Embryonic facial prominence (tissue), 1 donor: ENCODE measurements at regions not wholly inside any gene's neighbourhood (a gene's known extent, or its start where the extent isn't known, plus 50 kb on each side); places are given as distances from the start of the nearest gene placed in this dataset.
"Not testable (repeated sequence)": the region's sequence is repeated elsewhere in the genome, so short reads cannot be mapped to it uniquely, and the experiment has no call there.

ENCODE experiments used
- DNase-seq: peaks from one replicate; pipeline ENCODE4 v3.0.0-alpha.2; 2016; ENCODE audit errors: extremely low spot score

DNA sequence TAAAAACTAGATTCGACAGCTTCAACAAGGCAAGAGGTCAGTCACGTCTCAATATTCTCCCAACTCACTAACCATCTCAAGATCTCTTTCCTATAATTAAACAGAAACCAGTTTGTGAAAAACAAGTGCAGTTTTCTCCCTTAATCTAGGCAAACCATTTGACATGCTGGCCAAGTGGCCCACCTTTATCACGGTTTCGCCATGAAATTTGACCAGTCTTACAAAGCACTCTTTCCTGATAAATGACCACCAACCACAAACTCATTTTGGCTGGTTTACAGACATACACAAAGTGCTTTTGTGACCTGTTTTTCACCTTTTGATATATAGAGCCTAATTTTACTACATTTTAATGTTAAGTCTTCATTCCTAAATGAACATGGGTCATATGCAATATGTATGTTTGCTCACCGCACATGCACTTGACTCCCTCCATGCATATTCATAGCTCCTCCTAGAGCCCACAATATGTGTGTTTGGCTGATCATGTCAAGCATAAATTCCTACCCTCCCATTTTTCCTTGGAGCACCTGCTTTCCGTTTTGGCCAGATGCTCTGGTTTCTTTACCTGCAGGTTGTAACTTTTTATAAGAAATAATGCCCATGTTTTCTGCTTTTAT is 385.1 kb downstream of the RAD51AP2 start:
- no peak for DNase-seq

DNA sequence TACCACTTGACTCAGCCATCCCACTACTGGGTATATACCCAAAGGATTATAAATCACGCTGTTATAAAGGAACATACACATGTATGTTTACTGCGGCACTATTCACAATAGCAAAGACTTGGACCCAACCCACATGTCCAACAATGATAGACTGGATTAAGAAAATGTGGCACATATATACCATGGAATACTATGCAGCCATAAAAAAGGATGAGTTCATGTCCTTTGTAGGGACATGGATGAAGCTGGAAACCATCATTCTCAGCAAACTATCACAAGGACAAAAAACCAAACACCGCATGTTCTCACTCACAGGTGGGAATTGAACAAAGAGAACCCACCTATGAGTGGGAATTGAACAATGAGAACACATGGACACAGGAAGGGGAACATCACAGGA is 387.6 kb downstream of the RAD51AP2 start:
- DNase-seq: not testable (repeated sequence)

DNA sequence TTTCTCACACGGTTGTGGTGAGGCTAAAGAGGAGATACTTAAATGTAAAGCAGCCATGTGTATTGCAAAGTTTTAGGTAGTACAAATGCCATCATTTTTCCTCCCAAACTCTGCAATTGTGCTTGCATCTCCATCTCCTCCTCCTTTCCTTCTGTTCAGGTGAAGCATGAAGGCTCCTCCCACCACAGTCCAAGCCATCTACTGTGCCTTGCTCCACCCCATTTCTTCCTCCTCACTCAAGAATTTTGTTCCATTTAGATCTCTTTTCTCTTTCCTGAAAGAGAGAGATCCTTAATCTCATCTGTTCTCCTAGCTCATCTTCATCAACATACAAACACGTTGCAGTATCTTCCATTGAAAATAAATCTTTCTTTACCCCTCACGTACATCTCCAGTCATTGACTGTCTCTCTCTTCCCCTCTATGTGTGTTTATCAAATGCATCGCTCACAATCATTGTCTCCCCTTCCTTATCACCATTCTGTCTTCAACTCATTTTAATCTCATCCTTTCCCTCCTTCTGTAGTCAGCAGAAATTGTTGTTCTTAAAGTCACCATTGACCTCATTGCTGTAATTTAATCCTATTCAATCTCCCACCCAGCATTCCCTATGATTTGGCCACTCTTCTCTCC is 392.1 kb downstream of the RAD51AP2 start:
- no peak for DNase-seq

DNA sequence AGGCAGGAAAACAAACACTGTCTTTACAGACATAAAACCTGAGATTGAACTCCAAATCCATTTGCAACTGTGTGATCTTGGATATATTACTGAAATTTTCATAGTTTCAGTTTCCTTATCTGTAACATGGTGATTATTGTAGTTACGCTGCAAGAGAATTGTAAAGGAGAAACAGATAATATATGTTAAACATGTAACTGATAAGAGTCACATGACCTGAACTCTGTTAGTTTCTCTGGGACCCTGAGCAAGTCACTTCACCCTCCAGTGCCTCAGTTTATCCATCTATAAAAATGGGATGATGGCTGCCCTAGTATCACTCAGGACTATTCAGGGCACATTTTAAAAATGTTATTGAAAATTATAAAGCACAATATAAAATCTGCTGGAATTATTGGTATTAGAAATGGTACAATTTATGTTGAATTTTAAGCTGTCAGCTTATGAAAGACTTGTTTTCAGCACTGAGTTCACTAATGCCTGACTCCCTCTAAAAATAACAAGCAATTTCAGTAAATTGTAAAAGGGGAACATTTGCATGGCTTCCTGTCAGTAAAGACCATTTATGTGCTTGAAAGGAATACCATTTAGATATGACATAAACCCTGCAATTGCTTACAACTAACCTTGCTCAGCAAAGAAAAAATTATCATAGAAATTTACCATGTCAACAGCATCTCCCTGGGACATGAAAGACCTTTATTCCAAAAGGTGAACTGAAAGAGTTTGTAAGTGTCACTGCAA is 393.5 kb downstream of the RAD51AP2 start:
- DNase-seq: no peak

DNA sequence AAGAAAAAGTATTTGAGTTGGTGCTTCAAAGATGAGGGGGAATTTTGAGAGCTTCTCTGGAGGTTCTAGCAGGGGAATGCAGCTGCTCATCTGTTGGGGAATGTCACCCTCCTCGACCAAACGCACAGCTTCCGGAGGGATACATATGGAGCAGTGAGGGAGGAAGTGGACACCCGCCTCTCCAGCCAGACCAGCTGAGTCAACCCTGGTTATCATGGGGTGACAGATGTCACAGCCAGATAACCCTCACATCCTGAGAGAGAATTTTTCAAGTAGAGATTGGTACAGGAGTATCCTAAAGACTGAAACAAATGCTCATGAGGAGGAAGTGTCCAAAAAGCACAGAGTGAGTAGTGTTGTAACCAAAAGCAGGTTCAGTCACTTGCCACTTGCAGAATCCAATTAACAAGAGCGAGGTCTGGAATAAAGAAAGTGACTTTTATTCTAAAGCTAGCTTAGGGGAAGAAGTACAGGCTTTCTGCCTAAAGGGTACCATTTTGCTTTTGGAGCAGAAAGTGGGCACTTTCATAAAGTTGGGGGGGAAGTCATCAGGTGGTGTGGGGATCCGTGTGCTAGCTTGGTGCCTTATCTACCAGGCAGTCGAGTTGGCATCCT is 395.2 kb downstream of the RAD51AP2 start:
- no peak for DNase-seq

DNA sequence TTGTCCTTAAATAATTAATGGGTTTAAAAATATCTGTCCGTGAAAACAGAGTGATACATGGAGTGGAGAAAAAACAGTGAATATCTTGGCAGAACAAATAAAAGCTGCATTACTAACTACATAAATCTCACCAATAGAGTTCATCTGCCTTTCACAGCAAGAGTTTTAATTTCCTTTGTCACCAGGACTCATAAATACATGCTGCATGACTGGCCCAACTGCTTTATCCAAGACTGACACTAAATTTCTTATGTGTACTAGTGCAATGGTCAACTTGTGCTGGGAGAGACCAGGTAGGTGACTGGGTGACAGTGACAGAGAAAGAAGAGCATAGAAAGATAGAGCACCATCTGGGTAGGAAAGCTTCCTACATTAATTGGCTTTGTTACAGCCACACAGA is 402.8 kb downstream of the RAD51AP2 start:
- DNase-seq: no peak

DNA sequence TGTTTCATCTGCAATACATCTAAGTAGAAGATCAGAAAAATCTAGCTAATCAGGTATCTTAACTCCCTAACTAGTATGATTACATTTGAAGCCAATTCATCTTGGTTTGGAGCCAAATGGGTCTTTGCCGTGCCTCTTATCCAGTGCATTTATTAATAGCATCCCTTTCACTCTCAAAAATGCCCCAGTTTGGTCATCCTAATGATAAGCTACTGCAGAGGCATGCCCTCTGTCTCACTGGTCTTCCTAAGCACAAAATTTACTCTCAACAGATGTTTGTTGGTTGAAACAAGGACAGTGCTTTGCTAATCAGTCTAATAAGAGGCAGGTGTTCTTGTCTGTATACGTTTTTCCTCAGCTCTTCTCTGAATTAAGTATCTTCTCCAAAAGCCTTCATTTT is 403.2 kb downstream of the RAD51AP2 start:
- DNase-seq: no peak

DNA sequence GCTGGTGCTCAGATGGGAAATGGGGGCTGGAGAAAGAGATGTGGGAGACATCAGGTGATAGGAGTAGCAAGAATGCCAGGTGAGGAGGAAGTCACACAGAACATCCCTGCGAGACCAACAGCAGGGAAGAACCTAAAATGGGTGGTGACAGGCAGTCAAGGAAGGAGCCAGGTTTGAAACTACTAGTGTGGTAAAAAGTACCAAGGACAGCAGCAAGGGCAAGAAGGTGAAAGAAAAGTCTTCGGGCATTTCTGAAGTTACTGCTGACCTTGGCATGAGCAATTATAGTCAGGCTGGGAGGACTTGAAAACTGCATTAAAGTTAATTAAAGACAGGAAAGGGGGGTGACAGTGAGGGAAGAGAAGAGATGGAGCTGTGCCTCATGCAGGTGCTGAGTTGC is 410.4 kb downstream of the RAD51AP2 start:
- no peak for DNase-seq

DNA sequence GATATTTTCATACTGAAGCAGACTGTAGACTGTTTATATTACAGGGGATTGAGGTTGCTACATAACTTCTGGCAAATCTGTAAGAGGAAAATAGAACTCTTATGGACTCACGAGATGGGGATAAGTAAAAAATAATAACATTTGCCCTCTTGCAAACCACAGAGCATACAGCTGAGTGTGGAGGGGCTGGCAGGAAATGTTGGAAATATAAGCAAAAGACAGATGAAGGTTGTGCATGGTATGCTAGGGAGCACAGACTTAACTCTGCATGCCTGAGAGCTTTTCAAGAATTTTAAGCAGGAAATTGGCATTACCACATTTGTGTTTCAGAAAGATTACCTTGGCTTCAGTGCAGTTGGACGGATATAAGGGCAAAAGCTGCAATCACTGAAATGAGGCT is 411.1 kb downstream of the RAD51AP2 start:
- DNase-seq: no peak

DNA sequence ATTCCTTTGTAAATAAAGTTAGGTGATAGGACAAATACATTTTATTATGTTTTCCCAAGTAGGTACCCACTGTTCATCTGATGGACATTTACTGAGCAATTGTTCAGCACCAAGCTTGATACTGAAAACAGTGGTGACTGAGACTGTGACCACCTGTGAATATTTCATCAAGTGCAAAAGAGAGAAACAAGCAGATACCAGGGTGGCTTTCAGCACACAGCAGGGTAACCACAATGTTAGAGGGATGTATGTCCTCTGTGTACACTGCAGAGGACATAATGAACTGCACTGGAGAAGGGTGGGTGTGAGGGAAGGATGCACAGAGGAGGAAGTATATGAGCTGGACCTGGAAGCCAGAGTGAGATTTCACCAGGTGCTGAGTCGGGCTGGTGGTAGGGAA is 411.8 kb downstream of the RAD51AP2 start:
- DNase-seq: no peak

DNA sequence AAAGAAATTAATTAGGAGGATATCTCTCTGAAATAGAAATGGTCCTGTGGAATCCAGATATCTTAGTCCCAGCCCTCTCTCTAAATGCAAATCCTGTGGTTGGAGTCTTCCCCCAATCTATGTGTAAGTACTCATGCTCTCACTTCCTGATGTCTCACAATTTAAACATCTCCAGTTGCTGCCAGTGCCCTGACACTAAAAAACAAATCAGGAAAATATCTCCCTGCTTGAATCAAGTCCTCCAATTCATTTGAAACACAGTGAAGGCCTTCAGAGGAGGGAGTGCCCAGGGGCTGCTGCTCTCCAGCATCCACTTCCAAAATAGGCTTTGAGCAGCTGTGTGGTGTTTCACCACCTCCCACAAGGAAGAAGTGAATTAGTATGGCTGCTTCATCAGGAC is 413.8 kb downstream of the RAD51AP2 start:
- DNase-seq: no peak

DNA sequence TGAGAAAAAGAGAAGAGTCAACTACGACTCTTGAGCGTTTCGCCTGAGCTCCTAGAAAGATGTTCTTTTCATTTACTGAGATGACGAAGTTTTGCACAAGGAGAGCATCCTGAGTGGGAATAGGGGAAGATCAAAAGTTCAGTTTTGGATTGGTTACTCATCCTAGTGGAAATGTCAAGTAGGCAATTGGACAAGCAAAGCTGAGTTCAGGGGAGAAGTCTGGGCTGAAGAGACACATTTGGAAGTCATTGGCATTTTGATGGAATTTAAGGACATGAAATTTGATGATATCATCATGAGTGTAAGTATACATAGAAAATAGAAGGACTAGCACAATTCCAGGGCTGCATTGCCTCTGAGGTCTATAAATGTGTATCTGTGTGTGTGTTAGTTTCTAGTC is 416.6 kb downstream of the RAD51AP2 start:
- no peak for DNase-seq

DNA sequence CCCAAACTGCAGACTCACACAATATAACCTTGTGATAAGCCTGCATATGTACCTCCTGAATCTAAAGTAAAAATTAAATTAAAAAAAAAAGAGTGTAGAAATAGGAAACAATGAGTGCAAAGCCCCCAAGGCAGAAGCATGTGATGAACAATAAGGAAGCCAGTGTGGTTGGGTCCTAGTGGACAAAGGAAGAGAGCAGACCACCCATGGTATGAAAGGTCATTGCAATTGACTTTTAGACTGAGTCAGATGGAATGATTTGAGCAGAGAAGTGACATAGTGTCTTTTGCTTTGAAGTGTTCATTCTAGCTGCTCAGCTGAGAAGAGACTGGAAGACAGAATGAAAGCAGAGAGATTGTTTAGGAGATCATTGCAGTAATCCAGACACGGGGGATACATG is 417.1 kb downstream of the RAD51AP2 start:
- no peak for DNase-seq

DNA sequence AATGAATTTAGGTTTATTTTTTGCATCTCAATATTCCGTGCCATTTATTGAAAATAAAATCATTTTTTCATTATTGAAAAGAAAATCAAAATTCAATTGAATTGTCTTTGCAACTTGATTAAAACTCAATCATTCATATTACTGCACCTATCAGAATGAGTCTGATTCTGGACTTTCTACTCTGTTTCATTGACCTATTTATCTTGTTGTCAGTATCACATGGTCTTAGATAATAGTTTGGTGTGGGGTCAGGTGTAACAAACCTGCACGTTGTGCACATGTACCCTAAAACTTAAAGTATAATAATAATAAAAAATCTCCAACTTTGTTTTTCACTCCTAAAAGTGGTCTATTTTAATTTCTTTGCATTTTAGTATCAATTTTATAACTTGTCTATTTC is 422.9 kb downstream of the RAD51AP2 start:
- no peak for DNase-seq

DNA sequence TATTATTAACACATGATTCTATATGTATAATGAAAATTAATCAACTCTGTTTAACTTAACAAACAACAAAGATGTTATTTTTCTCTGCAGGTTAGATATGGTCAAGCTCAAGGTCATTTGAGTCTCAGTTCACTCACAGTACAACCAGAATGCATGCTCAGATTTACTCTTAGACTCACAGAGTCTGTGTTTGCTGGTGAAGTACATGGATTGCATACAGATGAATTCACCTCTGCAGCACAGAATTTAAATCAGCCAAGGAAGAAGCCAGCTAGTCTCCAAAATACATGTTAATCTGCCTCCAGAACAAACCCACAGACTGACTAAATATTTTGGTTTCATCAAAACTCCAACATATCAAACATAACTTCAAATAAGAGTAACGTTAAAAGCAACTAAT is 424.5 kb downstream of the RAD51AP2 start:
- DNase-seq: no peak

DNA sequence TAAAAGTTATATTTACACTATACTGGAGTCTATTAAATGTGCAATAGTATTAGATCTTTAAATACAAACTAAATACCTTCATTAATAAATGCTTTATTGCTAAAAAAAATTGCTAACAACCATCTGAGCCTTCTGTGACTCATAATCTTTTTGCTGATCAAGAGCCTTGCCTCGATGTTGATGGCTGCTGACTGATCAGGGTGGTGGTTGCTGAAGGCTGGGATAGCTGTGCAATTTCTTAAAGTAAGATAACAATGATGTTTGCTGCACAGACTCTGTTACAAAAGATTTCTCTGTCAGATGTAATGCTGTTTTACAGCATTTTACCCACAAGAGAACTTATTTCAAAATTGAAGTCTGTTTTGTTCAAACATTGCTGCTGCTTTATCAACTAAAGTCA is 421.4 kb upstream of the CYRIA start:
- DNase-seq: no peak

DNA sequence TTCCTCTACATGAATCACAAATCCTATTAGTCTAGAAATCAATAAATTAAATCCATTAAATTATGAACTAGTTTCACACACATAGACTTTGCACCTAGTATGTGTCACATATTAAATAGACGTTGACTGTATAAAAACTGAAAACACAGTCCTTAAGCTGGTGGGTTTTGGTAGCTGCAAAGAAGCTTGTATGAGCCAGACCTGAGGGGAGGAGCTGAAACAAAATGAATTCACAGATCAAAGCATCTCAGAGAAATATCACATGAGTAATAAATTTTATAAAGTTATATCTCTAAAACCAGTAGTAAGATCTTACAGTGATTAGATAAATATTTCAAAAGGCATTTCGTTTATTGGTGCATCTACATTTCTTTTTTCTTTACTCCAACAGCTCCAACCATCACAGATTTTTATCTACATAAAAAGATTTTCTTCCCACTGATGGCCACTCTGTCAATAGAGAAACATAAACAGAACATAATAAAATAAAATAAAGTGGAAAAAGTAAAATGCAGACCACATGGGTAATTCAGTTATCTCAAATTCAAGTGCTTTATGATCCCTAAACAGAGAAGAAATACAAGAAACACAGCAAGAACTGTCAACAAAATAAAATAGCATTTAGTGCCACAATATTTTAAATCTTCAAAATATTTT is 420.0 kb upstream of the CYRIA start:
- no peak for DNase-seq

DNA sequence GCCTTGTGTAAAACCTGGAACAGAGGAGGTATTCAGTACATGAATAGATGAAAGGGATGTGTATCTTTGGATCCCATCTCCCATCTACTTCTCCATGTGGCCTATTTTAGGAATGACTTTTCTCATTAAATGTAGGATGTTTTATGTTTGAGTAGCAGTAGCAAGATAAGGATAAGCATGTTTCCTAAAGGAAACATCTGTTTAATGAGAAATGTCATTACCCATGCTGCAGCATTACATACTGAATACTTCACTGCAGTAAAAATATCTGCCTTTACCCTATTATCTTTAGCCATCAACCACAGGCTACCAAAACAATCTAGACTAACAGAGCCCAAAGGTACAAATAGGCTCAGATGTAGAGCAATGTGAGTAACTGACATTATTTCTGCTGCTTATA is 419.2 kb upstream of the CYRIA start:
- no peak for DNase-seq

DNA sequence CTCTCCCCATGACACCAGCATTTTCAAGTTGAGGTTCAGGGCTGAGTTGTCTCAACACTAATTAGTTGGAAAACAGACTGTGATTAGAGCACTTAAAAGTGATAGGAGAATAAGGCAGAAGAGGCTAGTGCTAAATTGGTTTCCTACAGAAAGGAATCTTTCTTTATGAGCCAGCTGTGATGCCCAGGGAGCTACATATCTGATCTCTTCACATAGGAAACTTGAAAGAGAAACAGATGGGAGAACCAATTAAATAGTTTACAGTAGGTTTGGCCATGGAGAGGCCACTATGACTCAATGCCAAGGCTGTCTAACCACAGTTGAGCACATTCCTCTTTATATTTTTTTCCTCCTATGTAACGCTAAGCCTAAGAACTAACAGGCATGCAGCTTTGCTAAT is 418.3 kb upstream of the CYRIA start:
- DNase-seq: no peak

DNA sequence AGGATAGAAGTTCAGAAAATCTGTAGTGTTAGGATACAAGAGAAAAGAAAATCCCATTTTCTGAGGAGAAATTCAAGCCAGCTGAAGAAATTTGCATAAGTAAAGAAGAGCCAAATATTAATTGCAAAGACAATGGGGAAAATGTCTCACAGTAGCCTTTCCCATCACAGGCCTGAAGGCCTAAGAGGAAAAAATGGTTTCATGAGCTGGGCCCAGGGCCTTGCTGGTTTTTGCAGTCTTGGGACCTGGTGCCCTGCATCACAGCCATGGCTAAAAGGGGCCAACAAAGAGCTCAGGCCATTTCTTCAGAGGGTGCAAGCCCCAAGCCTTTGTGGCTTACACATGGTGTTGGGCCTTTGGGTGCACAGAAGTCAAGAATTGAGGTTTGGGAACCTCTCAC is 413.6 kb upstream of the CYRIA start:
- DNase-seq: no peak

DNA sequence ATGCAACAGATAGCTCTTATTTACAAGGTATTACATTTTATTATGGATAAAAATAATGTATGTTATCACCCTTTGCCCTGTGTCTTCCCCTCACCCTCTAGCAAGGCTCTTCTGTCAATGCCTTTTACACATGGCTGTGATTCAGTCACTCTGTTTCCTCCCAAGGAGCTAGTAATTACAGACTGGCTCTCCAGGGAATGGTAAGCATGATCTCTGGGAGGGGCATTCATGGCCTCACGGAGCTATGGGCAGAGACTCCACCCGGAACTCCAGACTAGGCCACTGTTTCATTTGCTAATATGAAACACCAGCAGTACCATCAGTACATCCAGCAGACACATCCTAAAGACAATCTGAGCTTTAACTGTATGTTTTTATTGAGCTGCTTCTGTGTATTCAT is 410.9 kb upstream of the CYRIA start:
- no peak for DNase-seq

DNA sequence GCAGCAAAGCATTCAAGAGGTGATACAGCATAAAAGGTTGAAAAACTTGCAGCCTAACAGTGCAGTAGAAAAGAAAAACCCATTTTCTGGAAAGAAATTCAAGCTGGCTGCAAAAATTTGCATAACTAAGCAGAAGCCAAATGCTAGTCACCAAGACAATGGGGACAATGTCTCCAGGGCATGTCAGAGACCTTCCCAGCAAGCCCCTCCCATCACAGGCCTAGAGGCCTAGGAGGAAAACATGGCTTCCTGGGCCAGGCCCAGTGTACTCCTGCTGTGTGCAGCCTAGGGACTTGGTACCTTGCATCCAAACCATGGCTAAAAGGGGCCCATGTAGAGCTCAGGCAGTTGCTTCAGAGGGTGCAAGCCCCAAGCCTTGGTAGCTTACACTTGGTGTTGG is 405.1 kb upstream of the CYRIA start:
- DNase-seq: no peak
